Amniotic stem cell (primary cell): ENCODE measurements at regions not wholly inside any gene's neighbourhood (a gene's known extent, or its start where the extent isn't known, plus 50 kb on each side); places are given as distances from the start of the nearest gene placed in this dataset.

Source experiments
- DNase-seq: peaks from one replicate; lab custom pipeline; 2025; lab: John Stamatoyannopoulos, UW

- DNase-seq = no peak
Observed at GRCh38 chr3:124579641-124580040, 150.6 kb upstream of the UMPS start.

DNA sequence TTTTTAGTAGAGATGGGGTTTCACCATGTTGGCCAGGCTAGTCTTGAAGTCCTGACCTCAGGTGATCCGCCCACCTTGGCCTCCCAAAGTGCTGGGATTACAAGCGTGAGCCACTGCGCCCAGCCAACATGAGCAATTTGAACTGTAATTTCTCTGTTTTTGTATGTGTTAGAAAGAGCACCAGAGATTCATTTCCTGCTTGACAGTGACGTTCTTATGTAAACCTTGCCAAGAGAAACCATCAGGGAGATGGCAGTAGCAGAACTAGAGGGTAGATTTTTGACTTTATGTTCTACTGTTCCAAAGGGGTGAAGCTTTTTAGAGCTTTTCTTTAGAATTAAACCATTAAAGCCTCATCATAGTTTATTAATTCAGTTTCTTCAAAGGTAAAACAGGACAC lies 148.1 kb upstream of the UMPS start:
- no peak for DNase-seq

- DNase-seq = no peak
Observed at GRCh38 chr3:124582621-124583395, 147.4 kb upstream of the UMPS start.

- DNase-seq = no peak
Observed at GRCh38 chr3:124584245-124584551, 146.1 kb upstream of the UMPS start.

DNA sequence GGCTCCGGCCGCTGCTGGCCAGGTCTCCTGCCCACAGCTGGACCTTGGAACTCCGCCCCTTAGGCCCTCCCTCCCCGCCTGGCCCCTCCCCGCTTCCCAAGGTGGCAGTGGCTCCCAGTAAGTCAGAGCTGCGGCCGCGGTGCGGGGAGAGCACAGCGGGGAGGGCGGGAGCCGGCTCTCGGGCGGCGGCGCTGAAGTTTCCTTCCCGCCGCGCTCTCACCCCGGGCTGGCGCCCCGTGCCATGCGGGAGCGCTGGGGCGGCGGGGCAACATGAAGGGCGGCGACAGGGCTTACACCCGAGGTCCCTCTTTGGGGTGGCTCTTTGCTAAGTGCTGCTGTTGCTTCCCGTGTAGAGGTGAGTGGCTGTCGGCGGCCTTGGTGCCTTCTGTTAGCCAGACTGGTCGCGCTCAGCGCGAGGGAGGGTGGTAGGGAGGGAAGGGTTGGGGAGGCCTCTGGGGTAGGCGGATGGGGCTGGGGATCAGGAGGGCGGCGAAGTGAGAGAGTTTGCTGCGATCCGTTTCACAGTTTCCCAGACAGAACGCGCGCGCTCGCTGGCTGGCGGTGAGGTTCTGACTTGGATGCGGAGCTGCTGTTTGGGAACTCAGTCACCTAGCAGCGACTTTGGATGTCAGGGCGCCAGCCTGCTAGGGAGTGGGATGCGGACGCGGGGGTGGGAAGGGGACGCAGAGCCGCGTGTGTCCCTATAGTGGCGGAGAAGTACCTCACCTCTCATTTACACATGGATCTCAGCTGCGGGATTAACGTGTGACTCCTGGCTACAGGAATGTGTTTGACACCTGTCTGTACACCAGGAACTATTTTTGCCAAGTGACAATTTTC lies 145.5 kb upstream of the UMPS start:
- DNase-seq = no peak

- DNase-seq = no peak
Observed at GRCh38 chr3:124586126-124587052, 143.9 kb upstream of the UMPS start.

DNA sequence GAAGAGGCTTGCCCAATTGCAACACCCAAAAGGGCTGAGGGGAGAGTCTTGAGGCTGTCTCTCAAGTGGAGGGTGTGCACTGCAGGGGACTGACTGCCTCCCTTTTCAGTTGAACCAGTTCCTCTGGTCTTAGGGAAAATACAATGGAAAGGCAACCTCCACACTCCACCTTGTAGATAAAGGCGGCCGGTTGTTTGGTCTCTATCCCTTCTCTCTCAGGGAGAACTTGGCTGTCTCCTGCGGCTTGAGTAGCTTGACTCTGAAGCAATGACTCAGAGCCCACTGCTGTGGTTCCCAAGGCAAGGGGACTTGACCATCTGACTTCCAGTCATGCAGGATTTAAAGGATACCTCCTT lies 143.2 kb upstream of the UMPS start:
- no peak for DNase-seq

GRCh38 chr3:124588036-124588435 lies 142.2 kb upstream of the UMPS start:
- no peak for DNase-seq

DNA sequence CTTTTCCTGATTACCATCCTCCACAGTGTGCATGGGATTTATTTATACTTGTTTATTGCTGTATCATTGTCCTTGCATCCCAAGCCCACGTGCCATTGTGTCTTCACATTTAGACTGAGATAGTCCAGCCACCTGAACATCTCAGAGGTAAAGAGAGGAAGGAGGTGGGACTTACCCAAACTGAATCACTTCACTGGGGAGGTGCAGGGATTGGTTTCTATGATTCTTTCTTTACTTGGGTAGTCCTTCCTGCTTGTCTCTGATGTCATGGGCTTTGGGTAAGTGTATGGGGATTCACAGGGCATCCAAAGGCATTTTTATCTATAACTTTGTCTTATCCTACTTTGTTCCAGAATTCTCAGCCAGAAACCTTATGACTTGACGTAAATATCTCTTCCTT lies 141.5 kb upstream of the UMPS start:
- DNase-seq = no peak

DNA sequence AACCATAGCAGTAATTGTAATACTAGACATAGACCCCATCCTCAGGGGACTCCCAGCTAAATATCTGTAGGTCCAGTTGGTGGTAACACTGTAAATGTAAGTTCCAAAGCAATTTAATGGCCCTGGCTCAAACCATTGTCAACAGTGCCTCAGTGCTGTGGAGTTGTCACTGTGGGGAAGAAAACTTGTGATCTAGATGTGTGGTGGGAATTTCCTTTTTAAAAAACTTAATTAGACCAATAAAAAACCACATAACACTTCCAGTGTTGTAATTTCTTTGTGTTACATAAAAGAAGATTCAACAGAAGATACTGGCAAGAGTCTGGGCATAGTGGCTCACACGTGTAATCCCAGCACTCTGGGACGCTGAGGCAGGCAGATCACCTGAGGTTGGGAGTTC lies 138.6 kb upstream of the UMPS start:
- DNase-seq = no peak

- DNase-seq = no peak
Observed at GRCh38 chr3:124592658-124593441, 137.4 kb upstream of the UMPS start.

DNA sequence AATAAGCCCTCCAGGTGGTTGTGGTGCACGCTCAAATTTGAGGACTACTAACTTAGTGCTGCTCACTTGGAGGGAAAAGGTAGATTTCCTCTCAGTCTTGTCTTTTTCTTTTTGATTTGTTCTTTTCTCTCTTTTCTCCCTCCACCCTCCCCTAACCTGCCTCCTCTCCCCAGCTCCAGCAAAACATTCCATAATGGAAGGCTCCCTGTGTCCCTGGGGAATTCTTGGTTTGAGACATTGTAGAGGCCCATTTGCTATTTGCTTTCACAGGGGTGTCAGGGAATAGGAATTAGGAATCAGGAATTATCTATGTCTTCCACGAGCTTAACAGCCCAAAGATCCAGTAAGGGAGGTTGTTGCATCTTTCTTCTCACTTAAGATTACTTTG lies 136.8 kb upstream of the UMPS start:
- DNase-seq = no peak

DNA sequence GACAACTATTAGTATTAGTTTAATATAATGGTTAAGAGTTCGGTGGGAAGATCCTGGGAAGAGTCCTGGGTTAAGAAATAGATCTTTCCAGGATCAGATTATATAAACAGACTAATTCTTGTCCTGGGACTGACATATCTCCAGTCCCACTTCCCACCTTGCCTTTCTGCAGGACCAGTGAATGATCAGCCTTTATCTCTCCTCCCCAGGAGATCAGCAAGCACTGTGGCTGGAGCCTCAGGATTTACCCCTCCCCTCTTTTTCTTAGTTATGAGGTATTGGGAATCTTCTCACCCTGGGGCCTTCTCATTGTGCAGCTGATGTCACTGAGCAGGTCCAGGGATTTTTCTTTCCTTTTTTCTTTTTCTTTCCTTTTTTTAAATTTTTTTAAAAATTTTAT lies 135.7 kb upstream of the UMPS start:
- no peak for DNase-seq

DNA sequence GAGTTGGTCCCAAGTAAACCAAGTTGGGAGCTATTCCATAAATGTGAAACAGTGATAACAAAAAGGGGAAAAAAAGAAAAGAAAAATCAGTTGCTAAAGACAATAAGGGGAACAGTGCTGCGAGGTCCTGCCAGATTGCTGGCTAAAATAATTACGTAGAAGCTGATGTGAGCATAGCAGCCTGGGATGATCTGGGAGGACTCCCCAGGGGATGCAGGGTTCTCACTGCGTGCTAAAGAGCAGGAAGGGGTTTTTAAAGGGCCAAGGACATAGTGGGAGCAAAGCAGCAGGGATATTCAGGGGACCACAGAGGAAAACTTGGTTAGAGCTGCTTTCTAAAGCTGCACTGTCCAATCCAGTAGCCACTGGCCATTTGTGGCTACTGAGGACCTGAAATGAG lies 133.0 kb upstream of the UMPS start:
- DNase-seq = no peak

- no peak for DNase-seq
Observed at GRCh38 chr3:124597979-124598378, 132.3 kb upstream of the UMPS start.

DNA sequence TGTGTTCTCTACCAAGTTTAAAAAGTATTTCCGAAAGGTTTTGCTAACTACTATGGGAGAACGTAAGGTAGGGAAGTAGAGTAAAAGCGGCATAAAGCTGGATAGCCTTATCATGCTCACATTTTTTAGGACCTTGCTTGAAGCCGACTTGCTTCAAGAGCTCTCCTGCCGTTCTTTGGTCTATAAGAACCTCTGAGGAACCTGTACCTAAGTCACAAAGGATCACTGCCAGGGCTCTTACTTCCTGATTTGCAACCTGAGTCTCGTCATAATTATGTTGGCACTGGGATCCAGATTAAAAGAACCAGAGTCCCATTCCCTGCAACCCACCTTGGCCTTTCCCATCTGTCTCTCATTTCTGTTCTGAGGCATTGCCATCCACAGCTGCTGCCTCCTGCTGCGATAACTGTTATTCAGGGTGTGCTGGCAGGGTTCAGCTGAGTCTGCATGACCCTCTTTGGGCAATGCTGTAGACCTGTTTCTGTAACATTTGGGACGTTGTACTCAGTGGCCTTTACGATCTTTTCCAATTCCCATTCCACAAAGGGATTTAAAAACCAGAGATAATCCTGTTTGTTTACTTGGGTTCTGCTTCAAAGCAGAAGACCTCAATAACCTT lies 131.0 kb upstream of the UMPS start:
- no peak for DNase-seq

GRCh38 chr3:124599779-124600693 lies 130.2 kb upstream of the UMPS start:
- DNase-seq = no peak

GRCh38 chr3:124600765-124601164 lies 129.5 kb upstream of the UMPS start:
- no peak for DNase-seq

DNA sequence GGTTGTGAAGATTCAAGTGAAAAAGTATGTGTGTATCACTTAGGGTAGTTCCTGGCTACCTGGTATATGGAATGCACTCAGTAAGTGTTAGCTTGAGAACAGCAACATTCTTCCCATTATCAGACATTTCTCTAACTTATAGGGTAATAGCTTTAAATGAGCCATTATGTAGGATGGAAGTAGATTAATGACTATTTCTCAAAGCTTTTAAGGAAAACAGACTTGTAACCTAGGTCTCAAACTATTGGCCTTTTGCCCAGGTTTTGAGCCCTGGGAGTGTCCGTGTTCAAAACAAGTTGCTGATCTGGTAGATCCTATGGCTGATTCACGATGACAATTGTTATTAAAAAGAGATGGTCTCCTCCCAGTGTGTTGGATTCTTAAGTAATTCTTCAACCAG lies 129.1 kb upstream of the UMPS start:
- no peak for DNase-seq

GRCh38 chr3:124602980-124603627 lies 127.1 kb upstream of the UMPS start:
- no peak for DNase-seq
